HG02840 (cell line): ENCODE measurements at regions not wholly inside any gene's neighbourhood (a gene's known extent, or its start where the extent isn't known, plus 50 kb on each side); places are given as distances from the start of the nearest gene placed in this dataset.

Experiments used
- ATAC-seq: cut with Tn5 transposase; IDR thresholded peaks from one replicate; pipeline ENCODE4 v1.9.1; 2021; ENCODE audit warnings: mild to moderate bottlenecking, moderate library complexity, moderate number of reproducible peaks; ENCODE audit not compliant: unreplicated experiment, low FRiP score

GRCh38 chr2:138994502-138994901, 214.3 kb upstream of the NXPH2 start:
- no peak for ATAC-seq

- no peak for ATAC-seq
These were observed 205.7 kb upstream of the NXPH2 start for GRCh38 chr2:138985881-138986280.

GRCh38 chr2:138979131-138979785, 199.1 kb upstream of the NXPH2 start:
- ATAC-seq: no peak

GRCh38 chr2:138974651-138975050, 194.5 kb upstream of the NXPH2 start:
- ATAC-seq: no peak

- no peak for ATAC-seq
These were observed 184.2 kb upstream of the NXPH2 start for GRCh38 chr2:138964418-138964817.

- no peak for ATAC-seq
These were observed 182.5 kb upstream of the NXPH2 start for GRCh38 chr2:138962686-138963085.

GRCh38 chr2:138960191-138960590, 180.0 kb upstream of the NXPH2 start:
- ATAC-seq: no peak

- ATAC-seq: no peak
These were observed 178.8 kb upstream of the NXPH2 start for GRCh38 chr2:138959031-138959430.

- ATAC-seq: no peak
These were observed 175.9 kb upstream of the NXPH2 start for GRCh38 chr2:138956116-138956515.

GRCh38 chr2:138950486-138950885, 170.3 kb upstream of the NXPH2 start:
- no peak for ATAC-seq

- ATAC-seq: no peak
These were observed 169.3 kb upstream of the NXPH2 start for GRCh38 chr2:138949517-138949916.

GRCh38 chr2:138948070-138948539, 167.9 kb upstream of the NXPH2 start:
- ATAC-seq: no peak

GRCh38 chr2:138943470-138943869, 163.3 kb upstream of the NXPH2 start:
- no peak for ATAC-seq

- ATAC-seq: no peak
These were observed 162.3 kb upstream of the NXPH2 start for GRCh38 chr2:138942466-138942865.

- ATAC-seq: no peak
These were observed 151.4 kb upstream of the NXPH2 start for GRCh38 chr2:138931284-138932256.

- no peak for ATAC-seq
These were observed 150.4 kb upstream of the NXPH2 start for GRCh38 chr2:138930571-138930970.

GRCh38 chr2:138928374-138929021, 148.3 kb upstream of the NXPH2 start:
- ATAC-seq: no peak

- ATAC-seq: no peak
These were observed 142.9 kb upstream of the NXPH2 start for GRCh38 chr2:138922973-138923563.

- ATAC-seq: no peak
These were observed 139.0 kb upstream of the NXPH2 start for GRCh38 chr2:138919120-138919747.

- no peak for ATAC-seq
These were observed 130.2 kb upstream of the NXPH2 start for GRCh38 chr2:138910427-138910826.
